HG02798 (cell line): ENCODE measurements at regions not wholly inside any gene's neighbourhood (a gene's known extent, or its start where the extent isn't known, plus 50 kb on each side); places are given as distances from the start of the nearest gene placed in this dataset.

Source experiments
- ATAC-seq: cut with Tn5 transposase; IDR thresholded peaks from one replicate; pipeline ENCODE4 v1.9.1; 2021; ENCODE audit warnings: mild to moderate bottlenecking; ENCODE audit not compliant: unreplicated experiment, poor library complexity

DNA sequence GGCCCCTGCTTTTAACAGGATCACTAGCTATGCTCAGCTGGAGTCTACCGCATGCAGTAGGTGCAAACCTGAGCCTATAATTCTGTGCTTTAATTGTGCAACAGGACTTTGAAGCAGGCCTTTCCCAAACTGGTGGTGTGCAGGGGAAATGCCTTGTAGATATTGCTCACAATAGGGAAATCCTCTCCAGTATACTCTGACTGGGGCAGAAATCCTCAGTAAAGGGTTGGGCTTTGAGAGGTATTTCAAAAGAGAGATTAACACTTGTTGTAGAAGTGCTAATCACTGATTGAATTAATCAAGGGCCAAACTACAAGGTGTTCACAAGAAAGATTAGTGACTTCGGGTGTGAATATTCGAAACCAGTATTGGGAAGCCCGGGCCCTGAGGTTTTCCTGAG, 58.5 kb upstream of the EXOC6 start:
- ATAC-seq = no peak

DNA sequence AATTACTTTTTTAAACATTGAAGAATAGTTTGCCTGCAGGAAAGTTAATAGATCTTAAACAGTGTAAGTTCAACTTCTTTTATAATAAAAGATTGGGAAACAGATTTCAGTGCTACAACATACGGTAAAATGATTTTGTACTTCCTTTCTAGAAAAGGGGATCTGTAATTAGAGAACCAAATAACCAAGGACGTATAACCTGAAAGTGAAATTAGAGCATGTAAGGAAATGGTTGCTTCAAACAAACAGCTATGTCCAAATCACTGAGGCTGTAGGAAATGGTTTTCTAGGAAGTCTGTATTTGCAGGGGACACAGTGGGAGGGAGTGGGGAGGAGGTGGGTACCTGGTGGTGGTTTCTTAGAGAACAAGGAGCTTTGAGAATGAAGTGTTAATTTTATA, 57.9 kb upstream of the EXOC6 start:
- no peak for ATAC-seq

- no peak for ATAC-seq
Measured at GRCh38 chr10:92792661-92793060, 55.7 kb upstream of the EXOC6 start.
